OCI-LY7 (cell line): ENCODE measurements at regions not wholly inside any gene's neighbourhood (a gene's known extent, or its start where the extent isn't known, plus 50 kb on each side); places are given as distances from the start of the nearest gene placed in this dataset.

Source experiments
- BruUV-seq: library from RNA; stranded (reverse); fragments of 400-500 nt; replicated peaks from 2 replicates; lab custom pipeline; 2021; lab: Mats Ljungman, UMichigan
- CTCF ChIA-PET: fragments of 300-600 bp; sonication (Branson Sonifier 250); formaldehyde crosslinking; loops from one replicate; lab custom pipeline; 2022; ENCODE audit warnings: antibody characterized with exemption; ENCODE audit not compliant: unreplicated experiment; lab: Charles Lee
- POLR2A ChIA-PET: fragments of 300-600 bp; sonication (Branson Sonifier 250); formaldehyde crosslinking; loops from one replicate; lab custom pipeline; 2022; ENCODE audit warnings: antibody characterized with exemption; lab: Charles Lee
- DNase-seq: peaks from one replicate; pipeline ENCODE4 v3.0.0-alpha.2; 2015; ENCODE audit warnings: low spot score
- H2AFZ ChIP-seq: fragments of 200-600 bp; sonication (generic), shearing (Covaris generic); 2 replicates; pipeline ENCODE4 v1.6.1; 2014; ENCODE audit warnings: mild to moderate bottlenecking, antibody characterized with exemption, low read length, moderate library complexity
- H3K27ac ChIP-seq: fragments of 200-600 bp; sonication (generic); 2 replicates; pipeline ENCODE4 v1.5.1; 2014; ENCODE audit warnings: mixed run types, low read depth, mild to moderate bottlenecking, moderate library complexity, low read length, inconsistent platforms; ENCODE audit not compliant: poor library complexity, severe bottlenecking
- H3K36me3 ChIP-seq: fragments of 200-600 bp; sonication (generic); 2 replicates; pipeline ENCODE4 v1.6.1; 2014; ENCODE audit warnings: mild to moderate bottlenecking, antibody characterized with exemption, low read length, moderate library complexity, mixed read lengths; ENCODE audit not compliant: insufficient read depth
- H3K4me1 ChIP-seq: fragments of 200-600 bp; sonication (generic); 2 replicates; pipeline ENCODE4 v1.5.1; 2014; ENCODE audit warnings: mild to moderate bottlenecking, low read length; ENCODE audit not compliant: insufficient read depth, poor library complexity, severe bottlenecking
- H3K4me2 ChIP-seq: fragments of 200-600 bp; sonication (generic); 2 replicates; pipeline ENCODE4 v1.6.1; 2014; ENCODE audit warnings: mild to moderate bottlenecking, low read length
- H3K4me3 ChIP-seq: fragments of 200-600 bp; sonication (generic); 2 replicates; pipeline ENCODE4 v1.5.1; 2014; ENCODE audit warnings: mild to moderate bottlenecking, low read depth, low read length; ENCODE audit not compliant: poor library complexity, severe bottlenecking
- H3K79me2 ChIP-seq: fragments of 200-600 bp; sonication (generic); 2 replicates; pipeline ENCODE4 v1.6.1; 2016; ENCODE audit warnings: low read depth, mild to moderate bottlenecking, low read length, moderate library complexity, mixed read lengths; ENCODE audit not compliant: insufficient read depth
- H3K9me2 ChIP-seq: fragments of 200-600 bp; sonication (generic); 2 replicates; pipeline ENCODE4 v1.6.1; 2016; ENCODE audit warnings: mild to moderate bottlenecking, low read length, mixed read lengths; ENCODE audit not compliant: insufficient read depth
- H3K9me3 ChIP-seq: fragments of 200-600 bp; sonication (generic); 2 replicates; pipeline ENCODE4 v1.6.1; 2014; ENCODE audit warnings: mild to moderate bottlenecking, mixed run types, low read length, mixed read lengths
- H4K20me1 ChIP-seq: fragments of 200-600 bp; sonication (generic); 2 replicates; pipeline ENCODE4 v1.6.1; 2014; ENCODE audit warnings: mild to moderate bottlenecking, antibody characterized with exemption, low read length, moderate library complexity, mixed read lengths; ENCODE audit not compliant: insufficient read depth
- EZH2phosphoT487 ChIP-seq: fragments of 200-600 bp; sonication (generic); IDR thresholded peaks from 2 replicates; pipeline ENCODE4 v1.6.1; 2018; ENCODE audit warnings: low read depth, borderline replicate concordance, mild to moderate bottlenecking, mixed run types, antibody characterized with exemption, low read length, moderate library complexity, mixed read lengths
- intact Hi-C: fragments of 100-400 bp; cut with micrococcal nuclease; formaldehyde crosslinking; loops from one replicate; pipeline ENCODE4 v1.10.0; 2022; ENCODE audit not compliant: unreplicated experiment
- TF ChIP-seq, protein P1 (sequence below): fragments of 200-600 bp; sonication (generic); conservative IDR thresholded peaks from 2 replicates; pipeline ENCODE4 v1.5.1; 2014; ENCODE audit warnings: mild to moderate bottlenecking, antibody characterized with exemption, low read length, moderate library complexity, mixed read lengths

DNA sequence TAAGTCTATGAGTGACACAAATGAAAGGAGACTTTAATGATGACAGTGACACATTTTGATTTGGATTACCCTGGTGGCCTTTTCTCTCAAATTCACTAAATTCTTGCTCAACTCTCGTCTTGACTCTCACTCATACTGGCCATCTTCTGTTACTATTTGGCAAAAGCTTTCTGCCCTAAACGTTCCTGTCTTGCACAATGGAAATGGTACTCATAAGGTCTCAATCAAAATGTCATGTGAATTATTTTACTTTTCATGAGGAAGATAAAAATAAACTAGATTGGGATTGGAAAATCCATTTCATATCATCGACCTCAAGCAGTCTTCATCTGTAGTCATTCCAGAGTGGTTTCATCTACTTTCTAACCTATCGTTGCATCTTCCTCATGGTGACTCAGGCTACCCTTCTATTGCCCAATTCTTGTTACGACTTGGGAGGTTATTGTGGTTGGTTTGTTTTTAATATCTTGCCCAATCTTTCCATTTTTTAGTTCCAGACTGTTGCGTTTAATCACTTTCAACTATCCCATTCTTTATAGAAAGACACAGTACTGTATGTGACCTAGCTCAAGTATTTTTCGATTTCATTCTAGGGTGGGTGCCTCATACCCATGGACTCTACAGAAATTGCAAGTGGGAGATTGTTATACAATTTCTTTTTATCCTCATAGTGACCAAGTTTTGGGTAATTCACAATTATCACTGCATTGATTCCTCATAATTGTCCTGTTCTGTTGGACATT, 317.2 kb upstream of the KCNJ16 start:
- Histone ChIP-seq H3K9me2 (no peaks in the 10 kb centered on the region), H4K20me1 (no peaks in the 10 kb centered on the region), H3K4me2 (no peak overlapping the region), H3K27ac (no peak overlapping the region), H3K9me3 (no peaks in the 10 kb centered on the region), H3K4me3 (no peak overlapping the region), H2AFZ (no peak overlapping the region), H3K36me3 (no peaks in the 10 kb centered on the region), H3K4me1 (no peaks in the 10 kb centered on the region), H3K79me2 (no peaks in the 10 kb centered on the region)
- BruUV-seq, result no TSS peak
- DNase-seq, result no peak
- POLR2A ChIA-PET, result interaction anchor here (0.6 to 1.1 kb wide), 3 partner anchors 12 to 105 kb away, joined by 3 to 4 read pairs (median 3); no protein-coding TSS in a partner anchor
- intact Hi-C loops, result no loop called here
- CTCF ChIA-PET, result no interaction called here
- no peak for TF ChIP-seq EZH2phosphoT487
- TF ChIP-seq, protein P1, sequence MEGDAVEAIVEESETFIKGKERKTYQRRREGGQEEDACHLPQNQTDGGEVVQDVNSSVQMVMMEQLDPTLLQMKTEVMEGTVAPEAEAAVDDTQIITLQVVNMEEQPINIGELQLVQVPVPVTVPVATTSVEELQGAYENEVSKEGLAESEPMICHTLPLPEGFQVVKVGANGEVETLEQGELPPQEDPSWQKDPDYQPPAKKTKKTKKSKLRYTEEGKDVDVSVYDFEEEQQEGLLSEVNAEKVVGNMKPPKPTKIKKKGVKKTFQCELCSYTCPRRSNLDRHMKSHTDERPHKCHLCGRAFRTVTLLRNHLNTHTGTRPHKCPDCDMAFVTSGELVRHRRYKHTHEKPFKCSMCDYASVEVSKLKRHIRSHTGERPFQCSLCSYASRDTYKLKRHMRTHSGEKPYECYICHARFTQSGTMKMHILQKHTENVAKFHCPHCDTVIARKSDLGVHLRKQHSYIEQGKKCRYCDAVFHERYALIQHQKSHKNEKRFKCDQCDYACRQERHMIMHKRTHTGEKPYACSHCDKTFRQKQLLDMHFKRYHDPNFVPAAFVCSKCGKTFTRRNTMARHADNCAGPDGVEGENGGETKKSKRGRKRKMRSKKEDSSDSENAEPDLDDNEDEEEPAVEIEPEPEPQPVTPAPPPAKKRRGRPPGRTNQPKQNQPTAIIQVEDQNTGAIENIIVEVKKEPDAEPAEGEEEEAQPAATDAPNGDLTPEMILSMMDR, result no peak

DNA sequence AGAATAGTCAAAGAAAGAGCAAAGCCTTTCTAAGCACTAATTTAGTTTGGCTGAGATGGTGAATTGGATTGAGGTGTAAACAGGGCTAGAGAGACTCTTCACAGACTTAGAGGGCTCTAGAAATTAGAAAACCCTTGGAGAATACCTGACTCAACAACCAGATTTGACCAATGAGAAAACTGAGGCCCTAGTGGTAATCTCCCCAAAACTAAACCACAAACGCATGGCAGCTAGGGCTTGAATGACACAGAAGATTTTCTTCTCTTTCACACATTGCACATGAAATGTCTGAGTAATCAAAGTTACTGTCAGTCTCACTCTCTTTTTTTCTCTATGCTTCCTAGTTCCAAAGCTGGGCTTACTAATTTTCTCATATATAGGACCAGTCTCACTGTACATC, 314.5 kb upstream of the KCNJ16 start:
- ChIA-PET POLR2A (interaction anchor here (0.7 kb wide), 1 partner anchor 153 kb away, joined by 3 read pairs; no protein-coding TSS in a partner anchor), CTCF (no interaction called here)
- Histone ChIP-seq H3K4me3 (no peak overlapping the region), H3K27ac (no peak overlapping the region), H3K9me3 (no peaks in the 10 kb centered on the region), H4K20me1 (no peaks in the 10 kb centered on the region), H3K36me3 (no peaks in the 10 kb centered on the region), H2AFZ (no peak overlapping the region), H3K79me2 (no peaks in the 10 kb centered on the region), H3K9me2 (no peaks in the 10 kb centered on the region), H3K4me2 (no peak overlapping the region), H3K4me1 (no peaks in the 10 kb centered on the region)
- no TSS peak for BruUV-seq
- no peak for DNase-seq
- TF ChIP-seq EZH2phosphoT487, result no peak
- TF ChIP-seq, protein P1, result no peak
- intact Hi-C loops, result no loop called here

DNA sequence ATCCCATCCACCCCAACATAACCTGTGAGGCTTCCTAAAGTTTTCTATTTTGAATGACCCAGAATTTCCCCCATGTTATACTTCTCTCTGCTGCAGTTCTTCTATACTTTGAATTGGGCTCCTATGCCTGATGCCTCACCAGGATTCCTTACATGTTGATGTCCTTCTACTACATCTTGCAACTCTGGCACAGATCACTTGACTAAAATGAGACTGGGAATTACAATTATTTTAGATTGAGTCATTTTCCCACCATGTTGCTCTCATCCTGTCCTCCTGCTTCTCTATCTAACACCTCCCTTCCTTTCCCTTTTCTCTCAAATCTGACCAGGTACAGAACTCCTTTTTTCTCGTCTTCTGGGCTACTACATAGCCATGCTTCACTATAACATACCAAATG, 314.0 kb upstream of the KCNJ16 start:
- BruUV-seq, result no TSS peak
- Histone ChIP-seq H2AFZ (no peak overlapping the region), H3K4me2 (no peak overlapping the region), H3K4me1 (no peaks in the 10 kb centered on the region), H3K9me3 (no peaks in the 10 kb centered on the region), H3K9me2 (no peaks in the 10 kb centered on the region), H3K4me3 (no peak overlapping the region), H3K27ac (no peak overlapping the region), H3K36me3 (no peaks in the 10 kb centered on the region), H4K20me1 (no peaks in the 10 kb centered on the region), H3K79me2 (no peaks in the 10 kb centered on the region)
- POLR2A ChIA-PET, result no interaction called here
- CTCF ChIA-PET, result no interaction called here
- intact Hi-C loops, result no loop called here
- no peak for DNase-seq
- no peak for TF ChIP-seq EZH2phosphoT487
- TF ChIP-seq, protein P1, result no peak
